LNCaP clone FGC (cell line): ENCODE measurements at regions not wholly inside any gene's neighbourhood (a gene's known extent, or its start where the extent isn't known, plus 50 kb on each side); places are given as distances from the start of the nearest gene placed in this dataset.

Source experiments
- DNase-seq: peaks from one replicate; pipeline ENCODE4 v3.0.0-alpha.2; 2011; ENCODE audit warnings: low read depth
- H3K4me3 ChIP-seq: 2 replicates; pipeline ENCODE4 v1.5.1; 2011; ENCODE audit warnings: mild to moderate bottlenecking, low read depth, low read length, control low read depth
- CTCF ChIP-seq: IDR thresholded peaks from 2 replicates; pipeline ENCODE4 v1.5.1; 2012; ENCODE audit warnings: mild to moderate bottlenecking; ENCODE audit not compliant: control insufficient read depth, insufficient read depth; ENCODE audit errors: extremely low read depth

GRCh38 chr2:198753101-198753500, 704.6 kb downstream of the SATB2 start:
- DNase-seq: no peak
- TF ChIP-seq CTCF: no peak
- H3K4me3 ChIP-seq: no peak overlapping the region

GRCh38 chr2:198749364-198749763, 708.4 kb downstream of the SATB2 start:
- no peak for TF ChIP-seq CTCF
- DNase-seq: no peak
- no peak overlapping the region for H3K4me3 ChIP-seq

- no peak for TF ChIP-seq CTCF
Measured at GRCh38 chr2:198731842-198732399, 725.8 kb downstream of the SATB2 start.

GRCh38 chr2:198720266-198720665, 737.5 kb downstream of the SATB2 start:
- DNase-seq: no peak
- H3K4me3 ChIP-seq: no peak overlapping the region
- TF ChIP-seq CTCF: no peak

More at GRCh38 chr2:198731842-198732399, 725.8 kb downstream of the SATB2 start:
- DNase-seq: no peak
- H3K4me3 ChIP-seq: no peak overlapping the region

GRCh38 chr2:198717451-198717850, 740.3 kb downstream of the SATB2 start:
- no peak for TF ChIP-seq CTCF
- no peak overlapping the region for H3K4me3 ChIP-seq
- DNase-seq: no peak

- TF ChIP-seq CTCF: no peak
- H3K4me3 ChIP-seq: no peak overlapping the region
- no peak for DNase-seq
Measured at GRCh38 chr2:198715302-198715835, 742.4 kb downstream of the SATB2 start.

GRCh38 chr2:198712485-198712884, 745.3 kb downstream of the SATB2 start:
- no peak for DNase-seq
- TF ChIP-seq CTCF: no peak
- H3K4me3 ChIP-seq: no peak overlapping the region
